Mammary epithelial cell (primary cell): ENCODE measurements at regions not wholly inside any gene's neighbourhood (a gene's known extent, or its start where the extent isn't known, plus 50 kb on each side); places are given as distances from the start of the nearest gene placed in this dataset.
"Not testable (repeated sequence)": the region's sequence is repeated elsewhere in the genome, so short reads cannot be mapped to it uniquely, and the experiment has no call there.

Source experiments
- CTCF ChIP-seq, 2 donors: IDR thresholded peaks in 1 of 2; conservative IDR thresholded peaks in 1 of 2; 2 replicates each; pipeline ENCODE4 v1.5.1; 2011 to 2012; ENCODE audit warnings: inconsistent platforms in 2 of 2, low read length in 2 of 2, mild to moderate bottlenecking in 2 of 2, control low read depth in 1 of 2, low read depth in 1 of 2; ENCODE audit not compliant: insufficient read depth in 1 of 2; ENCODE audit errors: extremely low read depth in 1 of 2
- EZH2 ChIP-seq: IDR thresholded peaks from 2 replicates; pipeline ENCODE4 v1.6.1; 2012; ENCODE audit warnings: low read length, inconsistent platforms, borderline replicate concordance

GRCh38 chr12:69187572-69187971 lies 51.8 kb upstream of the CPSF6 start:
- not testable (repeated sequence) for TF ChIP-seq EZH2; CTCF (conservative IDR thresholded peaks at IDR 0.05 in 1 of 2, IDR thresholded peaks at IDR 0.05 in 1 of 2; ENCODE audit: extremely low read depth in 1 of 2, insufficient read depth in 1 of 2, low read depth in 1 of 2, low read length in 2 of 2)
